ENCODE measurements at regions not wholly inside any gene's neighbourhood (a gene's known extent, or its start where the extent isn't known, plus 50 kb on each side); places are given as distances from the start of the nearest gene placed in this dataset.

DNA sequence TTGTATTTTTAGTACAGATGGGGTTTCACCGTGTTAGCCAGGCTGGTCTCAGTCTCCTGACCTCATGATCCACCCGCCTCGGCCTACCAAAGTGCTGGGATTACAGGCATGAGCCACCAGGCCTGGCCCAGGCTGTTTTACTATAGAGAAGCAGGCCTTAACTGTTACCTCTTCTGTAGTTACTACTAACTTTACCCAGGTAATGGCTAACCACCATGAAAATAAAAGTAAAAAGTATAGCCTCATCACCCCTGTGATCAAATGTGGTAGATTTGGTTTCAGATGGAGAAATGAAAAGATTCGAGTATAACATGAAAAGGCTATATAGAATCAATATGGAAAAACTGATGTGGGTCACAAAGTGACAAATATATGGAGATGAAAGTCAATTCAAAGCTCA is 210.1 kb downstream of the CD47 start:
- no peaks in the 10 kb centered on the region for H3K27me3 ChIP-seq (ENCODE audit: control insufficient read depth in 2 of 2, insufficient read depth in 1 of 2, low read length in 1 of 2)
- no peak overlapping the region for H3K27ac ChIP-seq (ENCODE audit: low read depth in 1 of 2, low read length in 1 of 2)
- no peaks in the 10 kb centered on the region for H3K9me3 ChIP-seq (ENCODE audit: control insufficient read depth in 2 of 2, insufficient read depth in 1 of 2, low read length in 1 of 2)
- H3K36me3 ChIP-seq (ENCODE audit: control insufficient read depth in 2 of 2, insufficient read depth in 2 of 2, low read length in 1 of 2) = no peaks in the 10 kb centered on the region
- over 99% methylated on average over 4 of the region's 4 CpGs for WGBS
- no peak overlapping the region for H3K4me3 ChIP-seq (ENCODE audit: low read length in 2 of 2)
- H3K4me1 ChIP-seq (ENCODE audit: control insufficient read depth in 2 of 2, insufficient read depth in 2 of 2, low read length in 2 of 2) = no peaks in the 10 kb centered on the region
- DNase-seq (ENCODE audit: low read depth in 6 of 9, low spot score in 9 of 9) = no peak

DNA sequence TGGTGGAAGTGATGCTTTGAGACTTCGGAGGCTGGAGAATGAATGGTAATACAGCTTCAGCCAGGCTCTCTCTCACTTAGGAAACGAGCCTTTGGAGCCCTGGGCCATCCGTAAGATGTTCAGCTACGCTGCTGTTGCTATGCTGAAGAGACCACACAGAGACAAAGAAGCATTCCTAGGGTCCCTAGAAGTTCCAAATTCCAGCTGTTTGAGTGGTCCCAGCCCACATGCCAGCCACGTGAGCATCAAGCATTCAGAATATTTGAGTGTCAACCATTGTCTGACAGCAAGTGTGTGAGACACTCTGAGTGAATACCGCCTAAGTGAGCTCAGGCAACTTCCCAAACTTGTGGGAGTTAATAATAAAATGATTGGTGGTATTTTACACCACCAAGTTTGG is 212.9 kb downstream of the CD47 start:
- Histone ChIP-seq H3K27ac (ENCODE audit: low read depth in 1 of 2, low read length in 1 of 2) (no peak overlapping the region), H3K4me3 (ENCODE audit: low read length in 2 of 2) (no peak overlapping the region), H3K36me3 (ENCODE audit: control insufficient read depth in 2 of 2, insufficient read depth in 2 of 2, low read length in 1 of 2) (no peaks in the 10 kb centered on the region), H3K27me3 (ENCODE audit: control insufficient read depth in 2 of 2, insufficient read depth in 1 of 2, low read length in 1 of 2) (no peaks in the 10 kb centered on the region), H3K4me1 (ENCODE audit: control insufficient read depth in 2 of 2, insufficient read depth in 2 of 2, low read length in 2 of 2) (no peaks in the 10 kb centered on the region), H3K9me3 (ENCODE audit: control insufficient read depth in 2 of 2, insufficient read depth in 1 of 2, low read length in 1 of 2) (no peaks in the 10 kb centered on the region)
- 98% methylated on average over 6 of the region's 6 CpGs for WGBS
- no peak for DNase-seq (ENCODE audit: low read depth in 6 of 9, low spot score in 9 of 9)

DNA sequence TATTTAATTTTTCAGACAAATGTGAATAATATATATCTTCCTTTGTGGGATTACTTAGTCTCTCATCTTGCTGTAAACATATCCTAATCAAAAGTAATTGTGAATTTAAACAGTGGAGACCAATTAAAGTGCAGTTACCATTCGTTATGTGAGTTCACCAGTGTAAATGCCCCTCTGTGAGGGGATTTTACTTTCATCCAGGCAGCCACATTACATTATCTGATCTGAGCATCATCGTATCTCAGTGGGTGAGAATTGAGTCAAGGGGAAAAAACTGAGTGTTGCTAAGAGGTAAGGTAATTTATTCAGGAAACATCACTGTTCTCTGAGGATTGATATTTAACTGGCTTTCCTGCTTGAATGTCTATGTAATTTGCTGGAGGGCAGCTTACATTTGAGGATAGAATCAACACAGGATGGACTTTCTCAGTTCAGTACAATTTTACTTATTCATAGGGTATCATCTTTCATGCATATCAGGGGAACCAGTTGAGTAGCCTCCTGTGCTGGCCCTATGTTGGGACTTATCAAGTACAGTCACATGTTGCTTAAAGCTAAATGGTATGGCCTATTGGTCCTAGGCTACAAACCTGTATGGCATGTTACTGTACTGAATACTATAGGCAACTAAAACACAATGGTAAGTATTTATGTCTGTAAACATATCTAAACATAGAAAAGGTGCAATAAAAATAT is 219.7 kb downstream of the CD47 start:
- no peak for DNase-seq (ENCODE audit: low read depth in 6 of 9, low spot score in 9 of 9)
- H3K4me1 ChIP-seq (ENCODE audit: control insufficient read depth in 2 of 2, insufficient read depth in 2 of 2, low read length in 2 of 2) = no peaks in the 10 kb centered on the region
- H3K27ac ChIP-seq (ENCODE audit: low read depth in 1 of 2, low read length in 1 of 2) = no peak overlapping the region
- no peaks in the 10 kb centered on the region for H3K9me3 ChIP-seq (ENCODE audit: control insufficient read depth in 2 of 2, insufficient read depth in 1 of 2, low read length in 1 of 2)
- H3K27me3 ChIP-seq (ENCODE audit: control insufficient read depth in 2 of 2, insufficient read depth in 1 of 2, low read length in 1 of 2) = no peaks in the 10 kb centered on the region
- no peak overlapping the region for H3K4me3 ChIP-seq (ENCODE audit: low read length in 2 of 2)
- no peaks in the 10 kb centered on the region for H3K36me3 ChIP-seq (ENCODE audit: control insufficient read depth in 2 of 2, insufficient read depth in 2 of 2, low read length in 1 of 2)
- 94% methylated on average over 2 of the region's 2 CpGs for WGBS

DNA sequence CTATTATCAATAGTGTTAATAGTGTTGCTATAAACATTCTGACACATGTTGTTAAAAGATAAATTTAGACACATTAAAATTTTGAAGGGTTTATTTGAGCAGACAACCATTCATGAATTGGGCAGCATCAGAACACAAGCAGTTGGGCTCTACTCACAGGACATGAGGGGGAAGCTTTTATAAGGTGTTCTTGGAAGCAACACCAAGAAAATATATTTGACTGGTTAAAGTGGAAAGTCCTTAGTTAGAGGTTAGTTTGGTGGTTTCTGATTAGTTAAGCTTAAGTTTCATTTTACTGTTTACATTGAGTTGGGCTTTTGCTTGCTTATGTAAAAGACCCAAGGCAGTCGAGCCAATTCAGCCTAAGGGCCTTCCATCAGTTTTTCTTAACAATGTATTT is 220.7 kb downstream of the CD47 start:
- H3K27me3 ChIP-seq (ENCODE audit: control insufficient read depth in 2 of 2, insufficient read depth in 1 of 2, low read length in 1 of 2) = no peaks in the 10 kb centered on the region
- DNase-seq (ENCODE audit: low read depth in 6 of 9, low spot score in 9 of 9) = no peak
- H3K36me3 ChIP-seq (ENCODE audit: control insufficient read depth in 2 of 2, insufficient read depth in 2 of 2, low read length in 1 of 2) = no peaks in the 10 kb centered on the region
- H3K9me3 ChIP-seq (ENCODE audit: control insufficient read depth in 2 of 2, insufficient read depth in 1 of 2, low read length in 1 of 2) = no peaks in the 10 kb centered on the region
- H3K27ac ChIP-seq (ENCODE audit: low read depth in 1 of 2, low read length in 1 of 2) = no peak overlapping the region
- 98% methylated on average over 1 of the region's 1 CpG for WGBS
- no peaks in the 10 kb centered on the region for H3K4me1 ChIP-seq (ENCODE audit: control insufficient read depth in 2 of 2, insufficient read depth in 2 of 2, low read length in 2 of 2)
- H3K4me3 ChIP-seq (ENCODE audit: low read length in 2 of 2) = no peak overlapping the region

DNA sequence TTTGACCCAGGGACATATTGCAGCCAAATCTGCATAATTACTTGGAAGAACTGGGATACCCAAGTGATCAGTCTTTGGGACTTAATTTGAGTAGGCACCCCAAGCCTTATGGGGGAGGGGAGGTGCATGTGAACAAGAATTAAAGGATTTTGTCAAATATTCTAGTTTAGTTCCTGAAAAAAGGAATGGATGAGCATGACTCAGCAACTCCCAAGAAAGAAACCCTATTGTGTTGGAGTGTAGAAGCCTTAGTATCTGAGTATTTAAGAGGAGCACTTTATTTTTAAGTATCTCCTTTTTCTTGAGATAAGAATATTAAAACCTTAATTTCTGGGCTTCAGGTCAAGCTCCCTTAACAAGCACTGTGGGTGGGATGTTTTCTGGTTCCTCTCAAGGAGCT is 222.4 kb downstream of the CD47 start:
- H3K27ac ChIP-seq (ENCODE audit: low read depth in 1 of 2, low read length in 1 of 2) = no peak overlapping the region
- H3K4me3 ChIP-seq (ENCODE audit: low read length in 2 of 2) = no peak overlapping the region
- H3K4me1 ChIP-seq (ENCODE audit: control insufficient read depth in 2 of 2, insufficient read depth in 2 of 2, low read length in 2 of 2) = no peaks in the 10 kb centered on the region
- no peaks in the 10 kb centered on the region for H3K27me3 ChIP-seq (ENCODE audit: control insufficient read depth in 2 of 2, insufficient read depth in 1 of 2, low read length in 1 of 2)
- H3K36me3 ChIP-seq (ENCODE audit: control insufficient read depth in 2 of 2, insufficient read depth in 2 of 2, low read length in 1 of 2) = no peaks in the 10 kb centered on the region
- no peak for DNase-seq (ENCODE audit: low read depth in 6 of 9, low spot score in 9 of 9)
- no peaks in the 10 kb centered on the region for H3K9me3 ChIP-seq (ENCODE audit: control insufficient read depth in 2 of 2, insufficient read depth in 1 of 2, low read length in 1 of 2)

DNA sequence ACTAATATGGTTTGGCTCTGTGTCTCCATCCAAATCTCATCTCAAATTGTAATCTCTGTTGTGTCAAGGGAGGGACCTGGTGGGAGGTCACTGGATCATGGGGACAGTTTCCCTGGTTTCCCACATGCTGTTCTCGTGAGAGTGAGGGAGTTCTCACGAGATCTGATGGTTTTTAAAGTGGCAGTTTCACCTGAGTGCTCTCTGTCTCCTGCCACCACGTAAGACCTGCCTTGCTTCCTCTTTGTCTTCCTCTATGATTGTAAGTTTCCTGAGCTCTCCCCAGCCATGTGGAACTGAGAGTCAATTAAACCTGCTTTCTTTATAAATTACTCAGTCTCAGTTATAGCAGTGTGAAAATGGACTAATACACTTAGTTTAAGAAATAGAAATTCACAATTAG is 228.9 kb downstream of the CD47 start:
- no peak for DNase-seq (ENCODE audit: low read depth in 6 of 9, low spot score in 9 of 9)
- Histone ChIP-seq H3K27ac (ENCODE audit: low read depth in 1 of 2, low read length in 1 of 2) (no peak overlapping the region), H3K4me1 (ENCODE audit: control insufficient read depth in 2 of 2, insufficient read depth in 2 of 2, low read length in 2 of 2) (no peaks in the 10 kb centered on the region), H3K4me3 (ENCODE audit: low read length in 2 of 2) (no peak overlapping the region), H3K36me3 (ENCODE audit: control insufficient read depth in 2 of 2, insufficient read depth in 2 of 2, low read length in 1 of 2) (no peaks in the 10 kb centered on the region), H3K9me3 (ENCODE audit: control insufficient read depth in 2 of 2, insufficient read depth in 1 of 2, low read length in 1 of 2) (no peaks in the 10 kb centered on the region), H3K27me3 (ENCODE audit: control insufficient read depth in 2 of 2, insufficient read depth in 1 of 2, low read length in 1 of 2) (no peaks in the 10 kb centered on the region)
- 19% methylated on average over 3 of the region's 3 CpGs for WGBS

DNA sequence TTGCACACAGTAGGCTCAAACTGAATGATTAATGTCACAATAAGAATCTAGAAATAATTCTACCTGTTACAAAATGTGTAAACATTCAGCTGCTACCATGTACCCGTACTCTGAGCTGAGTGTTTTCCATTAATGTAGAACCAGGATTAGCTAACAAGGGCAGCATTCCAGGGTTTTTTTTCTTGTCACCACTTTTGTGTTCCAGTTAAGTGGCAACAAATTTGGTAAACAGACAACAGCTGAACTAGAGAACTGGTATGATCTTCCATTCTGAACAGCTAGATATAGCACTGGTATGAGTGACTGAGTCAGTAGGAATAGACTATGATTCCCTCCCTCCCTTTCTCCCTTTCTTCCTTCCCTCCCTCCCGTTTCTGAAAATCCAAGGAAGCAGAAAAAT is 229.4 kb downstream of the CD47 start:
- Histone ChIP-seq H3K36me3 (ENCODE audit: control insufficient read depth in 2 of 2, insufficient read depth in 2 of 2, low read length in 1 of 2) (no peaks in the 10 kb centered on the region), H3K27ac (ENCODE audit: low read depth in 1 of 2, low read length in 1 of 2) (no peak overlapping the region), H3K27me3 (ENCODE audit: control insufficient read depth in 2 of 2, insufficient read depth in 1 of 2, low read length in 1 of 2) (no peaks in the 10 kb centered on the region), H3K9me3 (ENCODE audit: control insufficient read depth in 2 of 2, insufficient read depth in 1 of 2, low read length in 1 of 2) (no peaks in the 10 kb centered on the region), H3K4me3 (ENCODE audit: low read length in 2 of 2) (no peak overlapping the region), H3K4me1 (ENCODE audit: control insufficient read depth in 2 of 2, insufficient read depth in 2 of 2, low read length in 2 of 2) (no peaks in the 10 kb centered on the region)
- DNase-seq (ENCODE audit: low read depth in 6 of 9, low spot score in 9 of 9) = no peak
- WGBS = 91% methylated on average over 2 of the region's 2 CpGs

Measured in thymus (tissue), 11 donors.